Heart left ventricle (tissue), 16 donors: ENCODE measurements at regions not wholly inside any gene's neighbourhood (a gene's known extent, or its start where the extent isn't known, plus 50 kb on each side); places are given as distances from the start of the nearest gene placed in this dataset.

ENCODE experiments used
- ATAC-seq, 4 donors: fragments of 200-7000 bp; cut with Tn5 transposase; one replicate each; pipeline ENCODE4 v1.9.1; 2020 to 2022; ENCODE audit warnings: moderate library complexity in 4 of 4, mild to moderate bottlenecking in 3 of 4, moderate number of reproducible peaks in 1 of 4
- DNase-seq, 5 donors: peaks; one replicate each; pipeline ENCODE4 v3.0.0-alpha.2; 2020
- H3K27ac ChIP-seq, 12 donors: fragments of 200-600 bp; sonication (generic) in 4 of 12; one replicate each; pipeline versions ENCODE4 v1.5.0 to v1.8.0; 2016 to 2022; ENCODE audit warnings: mild to moderate bottlenecking in 2 of 12
- H3K27me3 ChIP-seq, 9 donors: fragments of 200-600 bp; sonication (generic) in 2 of 9; one replicate each; pipeline versions ENCODE4 v1.5.1 to v1.8.0; 2016 to 2022; ENCODE audit warnings: mild to moderate bottlenecking in 3 of 9
- H3K36me3 ChIP-seq, 9 donors: fragments of 200-600 bp; sonication (generic) in 2 of 9; one replicate each; pipeline versions ENCODE4 v1.5.0 to v1.8.0; 2018 to 2022; ENCODE audit warnings: mild to moderate bottlenecking in 2 of 9
- H3K4me1 ChIP-seq, 12 donors: fragments of 200-600 bp; sonication (generic) in 4 of 12; one replicate each; pipeline versions ENCODE4 v1.5.0 to v1.8.0; 2016 to 2022; ENCODE audit warnings: mild to moderate bottlenecking in 3 of 12
- H3K4me3 ChIP-seq, 12 donors: fragments of 200-600 bp; sonication (generic) in 4 of 12; one replicate each; pipeline versions ENCODE4 v1.5.0 to v1.8.0; 2017 to 2022; ENCODE audit warnings: mild to moderate bottlenecking in 9 of 12, moderate library complexity in 4 of 12
- H3K9me3 ChIP-seq, 12 donors: fragments of 200-600 bp; sonication (generic) in 4 of 12; one replicate each; pipeline versions ENCODE4 v1.5.0 to v1.8.0; 2016 to 2022; ENCODE audit warnings: mild to moderate bottlenecking in 1 of 12
- POLR2A ChIP-seq, 2 donors: fragments of 450-650 bp; IDR thresholded peaks; one replicate each; pipeline ENCODE4 v1.6.1; 2017; ENCODE audit warnings: antibody characterized with exemption in 2 of 2, mild to moderate bottlenecking in 2 of 2, moderate library complexity in 2 of 2
- WGBS, 4 donors: extraction: QIAGEN DNeasy Blood & Tissue Kit in 2 of 4; methylation state at CpG; one replicate each; pipeline versions ENCODE4 v1.1.5 to v1.1.7; 2013 to 2018; 5-methylcytosine and 5-hydroxymethylcytosine counted together
- intact Hi-C, 10 donors: fragments of 100-400 bp; cut with DNase I; formaldehyde crosslinking; loops; one replicate each; pipeline versions ENCODE4 v1.11.1 to v1.14.2; 2022
- TF ChIP-seq, protein P1 (sequence below), 12 donors: fragments of 200-600 bp; sonication (generic) in 4 of 12; IDR thresholded peaks; one replicate each; pipeline versions ENCODE4 v1.5.0 to v1.8.0; 2018 to 2022; ENCODE audit warnings: antibody characterized with exemption in 12 of 12, mild to moderate bottlenecking in 5 of 12
- donor health status: ischemic (EF 13 %, LVEDD 7.1; RV severe dilation, severe dysfunction).
- donor health status: healthy with polysubstance abuse.
- donor health status: DM: no; HTN: yes; CAD: no.
- donor health status: DM: no; HTN: no; CAD: no.
- donor health status: ischemic (EF 25% LVEDD 6.9; RV normal size, moderate dysfunction).
- donor health status: ischemic (EF 25% LVEDD 5.7; RV mildly dilated, moderate dysfunction).
- donor health status: healthy.
- donor health status: DM: yes; HTN: yes; CAD: no.
- donor health status: ischemic (EF 35%, LVEDD 5.7; RV mildly dilated, moderate dysfunction).
- donor health status: nonischemic (EF 11% LVEDD 7.7; RV severe dilation, severe dysfunction).
- donor health status: DM: yes; HTN: yes; CAD: no.
- donor health status: PGD.
- donor health status: ischemic (EF 29% LVEDD 5.4; RV normal size, mild dysfunction).
- donor health status: nonischemic (EF 23%, LVEDD 6.1; RV moderate dilation, normal function).

DNA sequence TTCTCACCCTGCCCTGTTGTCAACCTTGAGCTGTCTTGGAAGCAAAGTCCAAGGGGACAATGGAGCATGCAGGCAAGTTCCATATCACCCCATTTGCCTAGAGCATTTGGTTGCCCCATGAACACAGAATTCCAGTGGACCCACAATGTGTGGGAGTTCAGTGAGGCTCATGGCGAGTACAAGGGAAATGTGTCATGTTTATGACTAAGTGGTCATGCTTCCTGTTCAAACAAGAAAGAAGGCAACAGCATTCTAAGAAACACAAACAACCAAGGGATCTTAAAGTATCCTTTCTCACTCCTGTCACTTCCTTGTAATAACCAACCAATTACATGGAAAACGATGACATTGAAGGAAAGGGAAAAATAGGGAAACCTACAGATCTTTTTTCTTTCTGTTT, 513.0 kb downstream of the INHBA start:
- no peaks in the 10 kb centered on the region for H3K36me3 ChIP-seq
- no peak for ATAC-seq
- DNase-seq = no peak
- intact Hi-C loops = no loop called here
- no peak overlapping the region for H3K4me3 ChIP-seq
- H3K27ac ChIP-seq = peak overlapping the region in 1 of 12 donors; percentile 15
- no peaks in the 10 kb centered on the region for H3K4me1 ChIP-seq
- TF ChIP-seq, protein P1, sequence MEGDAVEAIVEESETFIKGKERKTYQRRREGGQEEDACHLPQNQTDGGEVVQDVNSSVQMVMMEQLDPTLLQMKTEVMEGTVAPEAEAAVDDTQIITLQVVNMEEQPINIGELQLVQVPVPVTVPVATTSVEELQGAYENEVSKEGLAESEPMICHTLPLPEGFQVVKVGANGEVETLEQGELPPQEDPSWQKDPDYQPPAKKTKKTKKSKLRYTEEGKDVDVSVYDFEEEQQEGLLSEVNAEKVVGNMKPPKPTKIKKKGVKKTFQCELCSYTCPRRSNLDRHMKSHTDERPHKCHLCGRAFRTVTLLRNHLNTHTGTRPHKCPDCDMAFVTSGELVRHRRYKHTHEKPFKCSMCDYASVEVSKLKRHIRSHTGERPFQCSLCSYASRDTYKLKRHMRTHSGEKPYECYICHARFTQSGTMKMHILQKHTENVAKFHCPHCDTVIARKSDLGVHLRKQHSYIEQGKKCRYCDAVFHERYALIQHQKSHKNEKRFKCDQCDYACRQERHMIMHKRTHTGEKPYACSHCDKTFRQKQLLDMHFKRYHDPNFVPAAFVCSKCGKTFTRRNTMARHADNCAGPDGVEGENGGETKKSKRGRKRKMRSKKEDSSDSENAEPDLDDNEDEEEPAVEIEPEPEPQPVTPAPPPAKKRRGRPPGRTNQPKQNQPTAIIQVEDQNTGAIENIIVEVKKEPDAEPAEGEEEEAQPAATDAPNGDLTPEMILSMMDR (IDR thresholded peaks at IDR 0.05) = no peak
- TF ChIP-seq POLR2A (IDR thresholded peaks at IDR 0.05) = no peak
- WGBS, 4 donors = 60 to 81% (median 63%) methylated on average over 2 of the region's 2 CpGs
- H3K9me3 ChIP-seq = no peaks in the 10 kb centered on the region
- H3K27me3 ChIP-seq = no peaks in the 10 kb centered on the region

DNA sequence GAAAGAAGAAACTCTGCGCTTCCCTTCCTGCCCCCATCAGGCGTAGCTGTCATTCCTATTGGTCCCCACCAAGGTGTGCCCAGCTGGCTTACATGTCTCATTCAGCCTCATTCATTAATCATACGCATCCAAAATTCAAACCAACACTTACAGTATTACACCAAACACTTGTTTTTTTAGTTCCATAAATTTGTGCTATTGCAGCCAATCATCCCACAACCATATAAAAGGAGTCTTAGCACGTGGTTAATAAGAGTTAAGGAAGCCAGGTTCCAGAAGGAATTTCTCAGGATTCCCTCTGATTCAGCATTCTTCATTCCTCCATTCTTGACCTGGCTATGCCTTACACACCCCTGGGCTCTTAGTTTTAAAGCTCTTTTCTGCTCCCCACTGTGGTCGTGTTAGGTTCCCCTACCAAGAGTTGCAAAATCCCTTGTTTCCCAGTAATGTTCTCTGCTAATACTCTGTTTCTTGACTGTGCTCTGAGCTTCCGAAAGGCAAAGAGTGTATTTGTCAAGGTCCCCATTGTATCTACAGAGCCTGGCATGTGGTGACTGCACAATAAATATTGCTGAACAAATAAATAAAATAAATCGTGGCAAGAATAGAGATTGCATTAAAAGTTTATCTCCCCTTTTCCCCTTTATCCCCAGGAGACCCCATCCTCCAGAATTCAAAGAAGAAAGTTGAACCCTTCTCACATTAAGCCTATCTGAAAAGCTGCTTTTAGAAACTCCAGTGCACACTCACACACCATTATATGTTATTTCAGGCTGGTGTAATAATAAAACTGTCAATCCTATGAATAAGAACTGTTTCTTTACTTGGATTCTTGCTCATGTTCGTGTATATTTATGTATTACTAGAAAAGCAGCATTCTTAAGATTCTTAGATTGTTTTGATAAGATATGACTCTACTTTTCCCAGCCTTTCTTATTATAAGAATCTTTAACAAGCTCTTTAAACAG, 514.4 kb downstream of the INHBA start:
- ATAC-seq (no peak), DNase-seq (no peak)
- Histone ChIP-seq H3K27ac (no peak overlapping the region), H3K27me3 (no peaks in the 10 kb centered on the region), H3K4me3 (no peak overlapping the region), H3K36me3 (no peaks in the 10 kb centered on the region), H3K9me3 (no peaks in the 10 kb centered on the region), H3K4me1 (no peaks in the 10 kb centered on the region)
- WGBS, 4 donors = 73 to 78% (median 74%) methylated on average over 8 of the region's 8 CpGs
- TF ChIP-seq POLR2A (IDR thresholded peaks at IDR 0.05) = no peak
- intact Hi-C loops = no loop called here

DNA sequence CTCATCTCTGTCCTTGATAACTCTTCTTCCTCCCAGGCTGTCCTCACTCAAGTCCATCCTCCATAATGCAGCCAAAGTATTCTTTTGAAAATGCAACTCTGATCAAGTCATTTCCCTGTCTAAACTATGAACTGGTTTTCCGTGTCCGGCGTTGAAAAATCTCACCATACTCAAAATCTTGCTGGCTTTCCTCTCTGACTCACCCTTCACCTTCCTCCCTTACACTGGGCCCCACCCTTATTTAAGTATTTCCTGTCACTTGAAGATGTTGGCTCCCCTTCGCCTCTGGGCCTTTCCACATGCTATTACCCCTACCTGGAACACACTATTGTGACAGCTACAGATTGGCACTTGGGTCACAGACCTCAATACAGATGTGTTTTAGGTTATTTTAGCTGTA, 515.6 kb downstream of the INHBA start:
- Histone ChIP-seq H3K27me3 (no peaks in the 10 kb centered on the region), H3K4me1 (no peaks in the 10 kb centered on the region), H3K4me3 (no peak overlapping the region), H3K36me3 (no peaks in the 10 kb centered on the region), H3K9me3 (no peaks in the 10 kb centered on the region), H3K27ac (no peak overlapping the region)
- no peak for ATAC-seq
- intact Hi-C loops = no loop called here
- WGBS, 4 donors = 68 to 76% (median 71%) methylated on average over 4 of the region's 4 CpGs
- TF ChIP-seq POLR2A (IDR thresholded peaks at IDR 0.05) = no peak
- TF ChIP-seq, protein P1 (IDR thresholded peaks at IDR 0.05) = no peak
- no peak for DNase-seq

DNA sequence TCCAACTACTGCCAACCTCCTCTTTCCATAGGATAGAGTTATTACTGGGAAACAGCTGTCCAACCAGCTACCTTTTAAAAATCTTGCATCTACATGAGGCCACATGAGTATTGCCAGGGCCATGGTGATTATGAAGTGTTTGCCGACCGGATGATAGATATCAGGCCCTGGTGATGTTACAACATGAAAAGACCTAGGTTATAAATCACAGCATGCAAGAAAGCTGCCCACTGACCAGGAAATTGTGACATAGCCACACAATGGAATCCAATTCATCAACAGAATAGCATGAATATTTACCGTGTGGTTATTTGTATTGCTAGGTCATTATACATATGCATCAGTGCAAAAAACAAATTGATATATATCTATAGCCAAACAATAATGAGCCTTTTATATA, 517.0 kb downstream of the INHBA start:
- Histone ChIP-seq H3K4me3 (no peak overlapping the region), H3K9me3 (no peaks in the 10 kb centered on the region), H3K4me1 (no peaks in the 10 kb centered on the region), H3K27ac (no peak overlapping the region), H3K36me3 (no peaks in the 10 kb centered on the region), H3K27me3 (no peaks in the 10 kb centered on the region)
- ATAC-seq (no peak), DNase-seq (no peak)
- WGBS, 4 donors = 63 to 77% (median 66%) methylated on average over 3 of the region's 3 CpGs
- TF ChIP-seq, protein P1 (IDR thresholded peaks at IDR 0.05) = no peak
- no peak for TF ChIP-seq POLR2A (IDR thresholded peaks at IDR 0.05)
- intact Hi-C loops = no loop called here
